Astrocyte (in vitro differentiated cells and primary cell): ENCODE measurements at regions not wholly inside any gene's neighbourhood (a gene's known extent, or its start where the extent isn't known, plus 50 kb on each side); places are given as distances from the start of the nearest gene placed in this dataset.

ENCODE experiments used
- EZH2 ChIP-seq: IDR thresholded peaks from 2 replicates; pipeline ENCODE4 v1.6.1; 2012; ENCODE audit warnings: mild to moderate bottlenecking, low read length, inconsistent platforms; ENCODE audit not compliant: insufficient read depth
- TF ChIP-seq, protein P1 (sequence below): IDR thresholded peaks from 2 replicates; pipeline ENCODE4 v1.5.1; 2011; ENCODE audit warnings: low read depth, mild to moderate bottlenecking, inconsistent platforms, low read length, moderate library complexity; ENCODE audit not compliant: insufficient read depth

DNA sequence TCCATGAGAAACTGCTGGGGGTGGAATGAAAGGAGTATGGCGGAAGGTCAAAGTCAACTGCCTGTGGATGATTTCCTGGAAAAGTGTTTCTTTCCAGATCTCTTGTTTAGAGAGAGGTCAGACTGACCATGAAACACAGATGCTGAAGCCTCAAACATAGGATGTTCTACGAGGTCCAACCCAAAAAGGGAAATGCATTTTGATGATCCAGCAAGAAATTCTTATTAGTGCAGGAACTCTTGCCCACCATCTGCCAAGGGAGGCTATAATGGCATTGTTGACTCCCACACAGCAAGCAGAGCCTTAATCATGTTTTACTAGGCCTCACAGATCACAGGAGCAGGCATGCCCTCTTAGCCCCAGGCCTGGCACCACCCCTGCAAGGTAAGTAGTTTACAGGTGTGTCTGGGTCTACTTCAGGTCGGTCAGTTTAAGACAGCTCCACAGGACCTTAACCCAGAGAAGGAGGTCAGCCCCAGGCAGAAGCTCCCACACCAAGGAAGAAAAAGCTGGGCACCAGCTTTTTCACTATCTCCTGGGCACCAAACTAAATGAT, 67.6 kb upstream of the CNKSR3 start:
- TF ChIP-seq, protein P1, sequence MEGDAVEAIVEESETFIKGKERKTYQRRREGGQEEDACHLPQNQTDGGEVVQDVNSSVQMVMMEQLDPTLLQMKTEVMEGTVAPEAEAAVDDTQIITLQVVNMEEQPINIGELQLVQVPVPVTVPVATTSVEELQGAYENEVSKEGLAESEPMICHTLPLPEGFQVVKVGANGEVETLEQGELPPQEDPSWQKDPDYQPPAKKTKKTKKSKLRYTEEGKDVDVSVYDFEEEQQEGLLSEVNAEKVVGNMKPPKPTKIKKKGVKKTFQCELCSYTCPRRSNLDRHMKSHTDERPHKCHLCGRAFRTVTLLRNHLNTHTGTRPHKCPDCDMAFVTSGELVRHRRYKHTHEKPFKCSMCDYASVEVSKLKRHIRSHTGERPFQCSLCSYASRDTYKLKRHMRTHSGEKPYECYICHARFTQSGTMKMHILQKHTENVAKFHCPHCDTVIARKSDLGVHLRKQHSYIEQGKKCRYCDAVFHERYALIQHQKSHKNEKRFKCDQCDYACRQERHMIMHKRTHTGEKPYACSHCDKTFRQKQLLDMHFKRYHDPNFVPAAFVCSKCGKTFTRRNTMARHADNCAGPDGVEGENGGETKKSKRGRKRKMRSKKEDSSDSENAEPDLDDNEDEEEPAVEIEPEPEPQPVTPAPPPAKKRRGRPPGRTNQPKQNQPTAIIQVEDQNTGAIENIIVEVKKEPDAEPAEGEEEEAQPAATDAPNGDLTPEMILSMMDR = no peak
- TF ChIP-seq EZH2 = no peak
